Mucosa of descending colon (tissue), 3 donors: ENCODE measurements at regions not wholly inside any gene's neighbourhood (a gene's known extent, or its start where the extent isn't known, plus 50 kb on each side); places are given as distances from the start of the nearest gene placed in this dataset.

ENCODE experiments used
- ATAC-seq: fragments of 200-7000 bp; cut with Tn5 transposase; one replicate; pipeline ENCODE4 v1.9.1; 2020; ENCODE audit warnings: mild to moderate bottlenecking, moderate library complexity
- DNase-seq, 3 donors: peaks; one replicate each; pipeline ENCODE4 v3.0.0-alpha.2; 2020
- H3K36me3 ChIP-seq: fragments of 200-600 bp; one replicate; pipeline ENCODE4 v1.8.0; 2021; ENCODE audit warnings: low read depth, mild to moderate bottlenecking
- H3K4me1 ChIP-seq: fragments of 200-600 bp; one replicate; pipeline ENCODE4 v1.8.0; 2021; ENCODE audit warnings: low read depth, mild to moderate bottlenecking
- H3K4me3 ChIP-seq: fragments of 200-600 bp; one replicate; pipeline ENCODE4 v1.8.0; 2021; ENCODE audit warnings: mild to moderate bottlenecking
- H3K9me3 ChIP-seq: fragments of 200-600 bp; one replicate; pipeline ENCODE4 v1.8.0; 2021; ENCODE audit warnings: mild to moderate bottlenecking
- intact Hi-C, 2 donors: fragments of 100-400 bp; cut with DNase I in 1 of 2; cut with micrococcal nuclease in 1 of 2; formaldehyde crosslinking; loops; one replicate each; pipeline versions ENCODE4 v1.11.0 to v1.11.1; 2022; cut with DNase I, micrococcal nuclease
- TF ChIP-seq, protein P1 (sequence below): fragments of 200-600 bp; IDR thresholded peaks from one replicate; pipeline ENCODE4 v1.8.0; 2022; ENCODE audit warnings: antibody characterized with exemption, mild to moderate bottlenecking
- donor health status: DM: no; HTN: no; CAD: no; lungs with moderate emphysema.
- donor health status: DM: no; HTN: no; CAD: no.
- donor health status: DM: no; HTN: yes; CAD: no.

- DNase-seq: peak; percentile 71 to 84 (median 77)
- TF ChIP-seq, protein P1, sequence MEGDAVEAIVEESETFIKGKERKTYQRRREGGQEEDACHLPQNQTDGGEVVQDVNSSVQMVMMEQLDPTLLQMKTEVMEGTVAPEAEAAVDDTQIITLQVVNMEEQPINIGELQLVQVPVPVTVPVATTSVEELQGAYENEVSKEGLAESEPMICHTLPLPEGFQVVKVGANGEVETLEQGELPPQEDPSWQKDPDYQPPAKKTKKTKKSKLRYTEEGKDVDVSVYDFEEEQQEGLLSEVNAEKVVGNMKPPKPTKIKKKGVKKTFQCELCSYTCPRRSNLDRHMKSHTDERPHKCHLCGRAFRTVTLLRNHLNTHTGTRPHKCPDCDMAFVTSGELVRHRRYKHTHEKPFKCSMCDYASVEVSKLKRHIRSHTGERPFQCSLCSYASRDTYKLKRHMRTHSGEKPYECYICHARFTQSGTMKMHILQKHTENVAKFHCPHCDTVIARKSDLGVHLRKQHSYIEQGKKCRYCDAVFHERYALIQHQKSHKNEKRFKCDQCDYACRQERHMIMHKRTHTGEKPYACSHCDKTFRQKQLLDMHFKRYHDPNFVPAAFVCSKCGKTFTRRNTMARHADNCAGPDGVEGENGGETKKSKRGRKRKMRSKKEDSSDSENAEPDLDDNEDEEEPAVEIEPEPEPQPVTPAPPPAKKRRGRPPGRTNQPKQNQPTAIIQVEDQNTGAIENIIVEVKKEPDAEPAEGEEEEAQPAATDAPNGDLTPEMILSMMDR: peak; percentile 43
- Histone ChIP-seq H3K4me1 (no peaks in the 10 kb centered on the region), H3K9me3 (no peaks in the 10 kb centered on the region), H3K4me3 (no peak overlapping the region), H3K36me3 (no peaks in the 10 kb centered on the region)
- peak; percentile 88 for ATAC-seq
- intact Hi-C loops: no loop called here
These were observed 95.8 kb upstream of the CACUL1 start for GRCh38 chr10:118850418-118851061.

DNA sequence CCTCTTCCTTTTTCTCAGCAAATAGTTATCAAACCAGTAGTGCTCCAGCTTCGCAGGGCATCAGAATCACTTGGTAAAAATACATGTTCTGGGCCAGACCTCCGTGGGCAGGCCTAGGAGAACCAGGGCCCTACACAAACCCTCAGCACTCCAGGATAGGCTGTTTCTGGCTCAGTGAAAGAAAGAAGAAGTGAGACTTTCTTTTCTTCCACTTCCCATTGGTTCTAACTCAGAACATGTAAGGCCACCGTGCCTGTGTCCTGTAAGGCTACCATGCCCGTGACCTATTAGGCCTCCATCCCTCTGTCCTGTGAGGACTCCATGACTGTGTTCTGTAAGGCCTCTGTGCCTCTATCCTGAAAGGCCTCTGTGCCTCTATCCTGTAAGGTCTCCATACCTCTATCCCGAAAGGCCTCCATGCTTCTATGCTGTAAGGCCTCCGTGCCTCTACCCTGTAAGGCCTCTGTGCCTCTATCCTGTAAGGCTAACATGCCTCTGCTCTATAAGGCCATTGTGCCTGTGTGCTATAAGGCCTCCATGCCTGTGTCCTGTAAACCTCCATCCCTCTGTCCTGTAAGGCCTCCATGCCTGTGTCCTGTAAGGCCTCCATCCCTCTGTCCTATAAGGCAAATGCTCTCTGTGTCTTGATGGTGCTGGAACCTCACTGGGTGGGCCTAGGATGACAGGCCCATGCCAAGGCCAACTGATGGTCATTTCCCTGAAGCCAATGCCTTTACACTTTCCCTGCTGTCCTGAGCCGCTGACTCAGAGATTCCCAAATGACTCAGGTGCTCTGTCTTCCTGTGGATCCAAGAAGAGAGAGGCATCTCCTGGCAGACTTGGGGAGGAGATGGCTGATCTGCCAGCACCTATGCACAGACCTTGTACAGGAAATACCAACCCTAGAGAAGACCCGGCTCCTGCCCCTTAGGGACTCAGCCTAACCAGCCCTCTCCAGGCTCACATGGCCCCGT, 96.6 kb upstream of the CACUL1 start:
- Histone ChIP-seq H3K36me3 (no peaks in the 10 kb centered on the region), H3K4me3 (no peak overlapping the region), H3K4me1 (no peaks in the 10 kb centered on the region), H3K9me3 (no peaks in the 10 kb centered on the region)
- DNase-seq (no peak), ATAC-seq (no peak)
- intact Hi-C loops: no loop called here
- TF ChIP-seq, protein P1: no peak

- Histone ChIP-seq H3K9me3 (no peaks in the 10 kb centered on the region), H3K36me3 (no peaks in the 10 kb centered on the region), H3K4me3 (no peak overlapping the region), H3K4me1 (no peaks in the 10 kb centered on the region)
- intact Hi-C loops: no loop called here
- DNase-seq (no peak), ATAC-seq (no peak)
- TF ChIP-seq, protein P1: no peak
These were observed 99.1 kb upstream of the CACUL1 start for GRCh38 chr10:118853916-118854315.

GRCh38 chr10:118856106-118856505, 101.3 kb upstream of the CACUL1 start:
- TF ChIP-seq, protein P1: no peak
- no peaks in the 10 kb centered on the region for H3K36me3 ChIP-seq
- H3K4me3 ChIP-seq: no peak overlapping the region
- intact Hi-C loops: no loop called here
- no peak for ATAC-seq
- no peak for DNase-seq
- H3K9me3 ChIP-seq: no peaks in the 10 kb centered on the region
- no peaks in the 10 kb centered on the region for H3K4me1 ChIP-seq

DNA sequence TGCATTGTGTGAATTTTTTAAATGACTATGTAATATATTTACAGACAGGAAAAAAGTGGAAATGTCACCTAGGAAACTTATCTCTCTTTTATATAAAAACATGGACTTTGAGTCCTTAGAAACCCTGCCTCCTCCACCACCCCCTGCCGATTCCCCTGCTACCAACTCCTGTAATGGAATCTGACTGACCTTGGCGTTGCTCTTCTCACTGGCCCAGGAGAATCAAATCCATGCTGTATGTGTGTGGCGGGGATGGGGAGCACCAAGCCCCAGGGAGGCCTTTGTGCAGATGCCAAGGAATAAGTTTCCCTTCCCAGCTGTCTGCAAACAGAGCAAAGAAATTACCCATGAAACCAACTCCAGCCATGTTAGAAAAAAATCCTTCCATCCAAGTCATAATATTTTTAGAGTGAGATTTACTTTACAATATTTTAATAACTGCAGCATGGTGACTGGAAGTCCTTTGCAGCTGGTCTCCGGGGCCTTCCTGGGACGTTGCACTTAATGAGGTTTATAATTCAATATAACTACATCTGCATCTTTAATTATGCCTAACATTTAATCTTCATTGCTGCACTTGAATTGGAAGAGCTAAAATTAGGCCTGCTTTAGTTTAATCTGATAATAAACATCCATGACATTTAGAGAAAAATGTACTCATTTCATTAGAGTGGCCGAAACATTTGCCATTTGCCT, 111.4 kb upstream of the CACUL1 start:
- no peak for DNase-seq
- Histone ChIP-seq H3K4me1 (peaks cover 2% of the 10 kb centered on the region), H3K36me3 (no peaks in the 10 kb centered on the region), H3K4me3 (no peak overlapping the region), H3K9me3 (no peaks in the 10 kb centered on the region)
- no peak for ATAC-seq
- TF ChIP-seq, protein P1: no peak
- intact Hi-C loops: no loop called here
